ENCODE measurements at regions not wholly inside any gene's neighbourhood (a gene's known extent, or its start where the extent isn't known, plus 50 kb on each side); places are given as distances from the start of the nearest gene placed in this dataset.
"Not testable (repeated sequence)": the region's sequence is repeated elsewhere in the genome, so short reads cannot be mapped to it uniquely, and the experiment has no call there.

- ChIA-PET POLR2A (no interaction called here), CTCF (no interaction called here)
- DNase-seq (ENCODE audit: extremely low spot score) = no peak
- TF ChIP-seq CTCF (IDR thresholded peaks at IDR 0.05; ENCODE audit: control extremely low read depth, extremely low read depth, low read depth, missing control alignments) = no peak
Observed at GRCh38 chr5:14998491-14998890, 126.9 kb upstream of the ANKH start.

GRCh38 chr5:14996997-14997396 lies 125.4 kb upstream of the ANKH start:
- CTCF ChIA-PET = interaction anchor here (1.1 to 2.1 kb wide), 5 partner anchors 9 to 312 kb away, joined by 3 to 15 read pairs (median 4); no protein-coding TSS in a partner anchor
- DNase-seq (ENCODE audit: extremely low spot score) = peak; percentile 41
- TF ChIP-seq CTCF (IDR thresholded peaks at IDR 0.05; ENCODE audit: control extremely low read depth, extremely low read depth, low read depth, missing control alignments) = no peak
- POLR2A ChIA-PET = no interaction called here

- ChIA-PET CTCF (interaction anchor here (3.9 to 4.7 kb wide), 2 partner anchors 9 to 268 kb away, joined by 26 to 34 read pairs; no protein-coding TSS in a partner anchor), POLR2A (no interaction called here)
- no peak for DNase-seq (ENCODE audit: extremely low spot score)
- no peak for TF ChIP-seq CTCF (IDR thresholded peaks at IDR 0.05; ENCODE audit: control extremely low read depth, extremely low read depth, low read depth, missing control alignments)
Observed at GRCh38 chr5:14995229-14995628, 123.7 kb upstream of the ANKH start.

- DNase-seq (ENCODE audit: extremely low spot score); POLR2A ChIA-PET: not testable (repeated sequence)
- CTCF ChIA-PET = interaction anchor here (1.5 to 4.7 kb wide), 4 partner anchors 11 to 267 kb away, joined by 4 to 34 read pairs (median 16); no protein-coding TSS in a partner anchor
Observed at GRCh38 chr5:14993459-14994133, 122.0 kb upstream of the ANKH start.

- peak; percentile 35 for DNase-seq (ENCODE audit: extremely low spot score)
- POLR2A ChIA-PET = not testable (repeated sequence)
- CTCF ChIA-PET = interaction anchor here (0.9 to 4.7 kb wide), 8 partner anchors 11 to 303 kb away, joined by 3 to 34 read pairs (median 4); no protein-coding TSS in a partner anchor
Observed at GRCh38 chr5:14992751-14993458, 121.3 kb upstream of the ANKH start.

- POLR2A ChIA-PET = no interaction called here
- no peak for DNase-seq (ENCODE audit: extremely low spot score)
- TF ChIP-seq CTCF (IDR thresholded peaks at IDR 0.05; ENCODE audit: control extremely low read depth, extremely low read depth, low read depth, missing control alignments) = no peak
- CTCF ChIA-PET = interaction anchor here (7.4 kb wide), 1 partner anchor 14 kb away, joined by 53 read pairs; no protein-coding TSS in a partner anchor
Observed at GRCh38 chr5:14988223-14988622, 116.6 kb upstream of the ANKH start.

- ChIA-PET CTCF (interaction anchor here (0.8 to 7.4 kb wide), 4 partner anchors 10 to 192 kb away, joined by 3 to 53 read pairs (median 4); no protein-coding TSS in a partner anchor), POLR2A (no interaction called here)
- no peak for TF ChIP-seq CTCF (IDR thresholded peaks at IDR 0.05; ENCODE audit: control extremely low read depth, extremely low read depth, low read depth, missing control alignments)
- no peak for DNase-seq (ENCODE audit: extremely low spot score)
Observed at GRCh38 chr5:14986413-14986812, 114.8 kb upstream of the ANKH start.

Measured in GM10248 (cell line).